GM21526 (cell line): ENCODE measurements at regions not wholly inside any gene's neighbourhood (a gene's known extent, or its start where the extent isn't known, plus 50 kb on each side); places are given as distances from the start of the nearest gene placed in this dataset.

Experiments
- ATAC-seq: cut with Tn5 transposase; IDR thresholded peaks from one replicate; pipeline ENCODE4 v1.9.1; 2021; ENCODE audit warnings: moderate library complexity; ENCODE audit not compliant: unreplicated experiment, low FRiP score

GRCh38 chr1:195045072-195045471 lies 1563.2 kb downstream of the KCNT2 start:
- ATAC-seq: no peak

GRCh38 chr1:195030793-195031192 lies 1577.4 kb downstream of the KCNT2 start:
- no peak for ATAC-seq

GRCh38 chr1:195026792-195027191 lies 1581.4 kb downstream of the KCNT2 start:
- ATAC-seq: no peak

- no peak for ATAC-seq
These were observed 1588.9 kb downstream of the KCNT2 start for GRCh38 chr1:195019385-195019784.

GRCh38 chr1:195012995-195013394 lies 1595.2 kb downstream of the KCNT2 start:
- no peak for ATAC-seq

GRCh38 chr1:195005338-195005737 lies 1602.9 kb downstream of the KCNT2 start:
- no peak for ATAC-seq

GRCh38 chr1:194990483-194990882 lies 1617.8 kb downstream of the KCNT2 start:
- ATAC-seq: no peak

- no peak for ATAC-seq
These were observed 1632.3 kb downstream of the KCNT2 start for GRCh38 chr1:194975913-194976312.

- no peak for ATAC-seq
These were observed 1639.3 kb downstream of the KCNT2 start for GRCh38 chr1:194968916-194969315.

- ATAC-seq: no peak
These were observed 1648.4 kb downstream of the KCNT2 start for GRCh38 chr1:194959795-194960194.

- ATAC-seq: no peak
These were observed 1656.1 kb downstream of the KCNT2 start for GRCh38 chr1:194952171-194952570.

GRCh38 chr1:194950584-194950983 lies 1657.7 kb downstream of the KCNT2 start:
- ATAC-seq: no peak

GRCh38 chr1:194940336-194941030 lies 1667.8 kb downstream of the KCNT2 start:
- no peak for ATAC-seq

- no peak for ATAC-seq
These were observed 1672.4 kb downstream of the KCNT2 start for GRCh38 chr1:194935864-194936263.

- no peak for ATAC-seq
These were observed 1677.1 kb downstream of the KCNT2 start for GRCh38 chr1:194931166-194931565.

GRCh38 chr1:194930132-194930531 lies 1678.1 kb downstream of the KCNT2 start:
- ATAC-seq: no peak

- no peak for ATAC-seq
These were observed 1678.9 kb downstream of the KCNT2 start for GRCh38 chr1:194929357-194929756.

GRCh38 chr1:194919146-194919545 lies 1689.1 kb downstream of the KCNT2 start:
- no peak for ATAC-seq

GRCh38 chr1:194917769-194918168 lies 1690.5 kb downstream of the KCNT2 start:
- no peak for ATAC-seq

- no peak for ATAC-seq
These were observed 1699.6 kb downstream of the KCNT2 start for GRCh38 chr1:194908643-194909042.

GRCh38 chr1:194903524-194903923 lies 1704.7 kb downstream of the KCNT2 start:
- ATAC-seq: no peak

- ATAC-seq: no peak
These were observed 1702.9 kb upstream of the B3GALT2 start for GRCh38 chr1:194889310-194889709.

- no peak for ATAC-seq
These were observed 1684.4 kb upstream of the B3GALT2 start for GRCh38 chr1:194870860-194871259.
